Activated T-cell treated with anti-CD3 and anti-CD28 coated beads for 1 hour (primary cell): ENCODE measurements at regions not wholly inside any gene's neighbourhood (a gene's known extent, or its start where the extent isn't known, plus 50 kb on each side); places are given as distances from the start of the nearest gene placed in this dataset.

Experiments used
- DNase-seq: peaks from one replicate; pipeline ENCODE4 v3.0.0-alpha.2; 2020; ENCODE audit warnings: low read depth

- no peak for DNase-seq
Observed at GRCh38 chr14:51515611-51516010, 136.1 kb upstream of the FRMD6 start.

- DNase-seq = no peak
Observed at GRCh38 chr14:51516706-51517395, 134.9 kb upstream of the FRMD6 start.

DNA sequence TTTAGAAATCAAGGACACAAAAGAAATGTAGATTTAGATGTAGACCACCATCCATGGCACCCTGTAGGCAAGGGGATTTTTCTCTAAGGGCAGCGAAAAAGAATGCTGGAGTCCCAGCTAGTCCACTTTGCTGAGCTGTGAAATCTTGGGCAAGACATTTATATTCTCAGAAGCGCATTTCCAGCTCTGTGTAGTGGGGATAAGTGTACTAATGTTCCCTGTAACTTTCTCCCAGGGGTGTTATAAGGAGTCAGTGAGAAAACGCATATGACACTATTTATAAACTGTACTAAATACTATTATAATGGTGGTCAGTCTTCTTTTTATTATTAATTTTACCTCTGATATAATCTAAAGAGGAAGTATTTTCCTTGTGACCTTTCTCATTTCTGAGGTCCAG is 133.4 kb upstream of the FRMD6 start:
- no peak for DNase-seq

DNA sequence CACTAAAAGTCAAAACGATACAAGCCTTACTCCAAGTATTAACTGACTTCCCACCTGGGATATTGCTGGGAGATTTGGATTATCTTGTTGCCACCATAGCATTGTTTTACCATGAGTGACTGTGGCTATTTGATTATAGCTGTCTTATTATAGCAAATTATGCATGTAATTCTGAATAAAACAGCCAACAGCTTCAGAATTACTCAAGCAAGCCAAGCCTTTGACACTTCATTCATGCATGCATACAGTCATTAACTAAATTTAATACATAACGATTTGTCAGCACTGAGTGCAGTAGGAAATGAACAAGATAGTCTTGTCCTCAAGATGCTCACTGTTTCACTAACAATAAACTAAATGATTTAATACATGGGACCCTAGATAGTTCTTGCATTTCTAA is 133.0 kb upstream of the FRMD6 start:
- DNase-seq = no peak

- DNase-seq = no peak
Observed at GRCh38 chr14:51520087-51520486, 131.6 kb upstream of the FRMD6 start.

DNA sequence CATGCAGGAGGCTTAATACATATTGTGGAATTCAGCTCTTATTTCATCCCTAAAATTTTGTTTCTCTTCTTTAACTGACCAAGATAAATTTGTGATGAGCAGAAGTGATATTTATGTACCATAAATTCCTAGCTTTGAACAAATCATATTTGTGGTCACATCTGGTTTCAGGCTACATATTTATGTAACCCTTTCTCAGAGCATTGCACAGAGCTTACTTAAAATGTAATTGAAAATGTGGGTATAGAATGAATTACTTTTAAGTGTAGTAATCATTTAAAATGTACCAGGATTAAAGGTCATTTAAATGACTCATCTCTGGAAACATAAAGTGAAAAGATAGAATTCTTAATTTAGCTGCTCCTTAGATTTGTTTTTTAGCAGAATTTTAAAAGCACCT is 129.9 kb upstream of the FRMD6 start:
- DNase-seq = no peak

GRCh38 chr14:51523243-51523642 is 128.5 kb upstream of the FRMD6 start:
- no peak for DNase-seq

DNA sequence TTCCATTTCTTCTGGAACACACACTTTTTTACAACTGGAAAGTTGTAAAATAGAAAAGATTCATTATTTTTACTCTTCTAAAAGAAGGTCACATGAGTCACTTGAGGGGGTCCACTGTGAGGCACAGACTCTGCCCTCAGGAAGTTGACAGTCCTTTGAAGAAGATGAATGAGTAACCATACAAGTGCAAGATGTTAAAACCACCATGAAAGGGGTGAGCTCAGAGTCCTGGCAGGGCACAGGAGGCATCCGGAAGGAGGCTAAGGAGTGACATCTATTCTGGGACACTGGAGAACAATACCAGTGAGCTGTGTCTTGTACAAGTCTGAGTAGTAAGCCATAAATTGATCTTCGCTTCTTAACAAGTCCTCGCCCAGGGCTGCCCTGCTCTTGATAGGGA is 126.0 kb upstream of the FRMD6 start:
- DNase-seq = no peak

GRCh38 chr14:51527073-51527472 is 124.6 kb upstream of the FRMD6 start:
- no peak for DNase-seq

GRCh38 chr14:51529736-51530135 is 122.0 kb upstream of the FRMD6 start:
- DNase-seq = no peak

- DNase-seq = no peak
Observed at GRCh38 chr14:51533160-51533559, 118.5 kb upstream of the FRMD6 start.

DNA sequence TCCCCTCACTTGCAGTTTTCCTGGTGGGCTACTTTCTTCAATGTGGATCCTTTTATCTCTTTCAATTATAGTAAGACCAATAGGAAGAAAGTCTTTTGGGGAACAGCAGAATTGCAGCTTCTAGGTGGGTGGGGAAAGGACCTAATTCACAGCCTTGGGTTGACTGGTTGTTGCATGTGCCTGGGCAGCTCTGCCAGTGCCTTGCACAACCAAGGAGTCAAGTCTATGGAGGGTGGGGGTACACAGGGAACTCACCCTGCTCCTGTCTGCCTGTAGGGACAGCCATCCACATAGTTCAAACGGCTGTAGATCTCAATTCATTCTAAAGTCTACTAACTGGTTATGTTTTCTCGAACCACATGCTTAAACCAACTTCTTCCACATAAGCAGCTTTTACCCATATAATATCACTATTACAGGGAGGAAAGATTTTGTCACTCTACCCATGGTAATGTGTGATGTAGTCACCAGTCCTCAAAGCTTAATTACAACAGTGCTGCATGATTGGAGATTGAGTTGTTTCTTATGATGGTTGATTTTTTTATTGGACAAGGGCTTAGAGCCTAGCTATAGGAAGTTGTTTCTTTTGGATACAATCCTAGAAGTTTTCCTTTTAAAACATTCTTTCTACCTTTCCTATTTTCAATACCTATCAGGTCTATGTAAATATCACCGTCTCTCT is 117.7 kb upstream of the FRMD6 start:
- no peak for DNase-seq

DNA sequence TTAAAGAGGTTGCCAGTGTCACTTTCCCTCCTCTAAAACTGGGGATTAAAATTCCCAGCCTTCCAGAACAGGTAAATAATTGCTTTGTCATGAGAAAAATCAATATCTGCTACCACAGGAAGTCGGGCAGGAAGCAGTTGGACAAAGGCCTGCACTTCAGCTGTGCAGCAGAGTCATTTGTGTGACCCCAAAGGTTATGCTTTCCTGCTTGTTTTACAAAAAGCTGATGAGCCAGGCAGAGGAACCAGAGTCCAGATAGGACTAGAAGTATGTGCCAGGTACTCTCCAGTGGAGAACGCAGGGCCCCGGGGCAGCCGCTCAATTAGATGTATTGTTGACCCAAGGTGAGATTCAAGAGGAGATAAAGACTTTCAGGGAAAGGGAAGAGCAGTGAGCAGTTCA is 117.1 kb upstream of the FRMD6 start:
- no peak for DNase-seq

GRCh38 chr14:51535443-51536044 is 116.2 kb upstream of the FRMD6 start:
- no peak for DNase-seq

DNA sequence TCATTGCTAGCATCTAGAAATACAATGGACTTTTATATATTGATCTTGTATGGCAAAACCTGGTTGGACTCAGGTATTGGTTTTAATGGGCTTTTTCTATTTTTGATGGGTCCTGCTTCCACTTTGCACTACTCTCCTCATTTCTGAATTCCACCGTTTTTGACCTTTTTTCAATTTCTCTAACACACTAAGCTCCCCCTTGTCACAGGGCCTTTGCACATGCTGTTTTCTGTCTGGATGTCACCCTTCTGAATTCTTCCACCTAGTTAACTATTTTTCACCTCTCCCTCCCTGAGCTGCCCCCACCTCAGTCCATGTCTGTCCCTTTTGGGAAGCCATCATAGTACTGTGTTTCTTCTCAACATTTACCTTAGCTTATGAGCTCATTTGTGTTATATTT is 112.7 kb upstream of the FRMD6 start:
- no peak for DNase-seq

DNA sequence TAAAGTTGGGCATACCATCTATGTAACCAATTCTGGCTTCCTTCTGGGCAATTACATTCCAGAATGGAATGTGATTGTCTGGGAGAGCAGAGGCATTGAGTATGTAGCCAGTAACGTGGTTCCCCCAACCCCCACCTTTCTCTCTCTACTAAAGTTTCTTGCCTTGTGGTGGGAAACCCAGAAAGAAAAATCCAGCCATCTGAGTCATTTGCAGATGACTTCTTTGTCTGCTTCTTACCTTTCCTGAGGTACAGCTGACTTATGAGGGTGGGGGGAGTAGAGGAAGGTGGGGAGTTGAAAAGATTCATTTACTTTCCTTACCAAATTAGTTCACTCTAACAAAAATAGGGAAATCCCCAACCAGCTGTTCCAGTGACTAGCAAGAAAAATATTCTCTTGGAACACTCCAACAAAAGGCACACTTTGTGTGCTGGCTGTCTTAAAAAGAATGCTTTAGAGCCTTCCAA is 112.1 kb upstream of the FRMD6 start:
- no peak for DNase-seq

DNA sequence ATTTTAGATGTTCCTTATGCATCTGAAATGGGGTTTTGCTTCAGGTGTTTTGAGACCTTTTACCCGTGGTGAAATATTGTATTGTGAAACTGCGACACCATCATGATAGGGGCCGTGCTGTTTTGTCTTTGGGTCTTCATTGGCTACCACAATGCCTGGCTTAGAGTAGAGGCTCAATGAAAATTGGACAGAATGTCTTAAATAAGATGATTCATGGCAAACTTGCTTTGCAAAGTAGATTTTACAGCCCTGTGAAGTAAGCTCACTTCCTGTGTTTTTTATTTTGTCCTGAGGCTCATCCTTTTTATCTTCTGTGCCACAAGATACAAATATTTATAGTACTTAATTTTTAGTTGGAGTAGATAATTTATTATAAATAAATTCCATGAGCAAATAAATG is 111.3 kb upstream of the FRMD6 start:
- DNase-seq = no peak

GRCh38 chr14:51544471-51544870 is 107.2 kb upstream of the FRMD6 start:
- DNase-seq = no peak

DNA sequence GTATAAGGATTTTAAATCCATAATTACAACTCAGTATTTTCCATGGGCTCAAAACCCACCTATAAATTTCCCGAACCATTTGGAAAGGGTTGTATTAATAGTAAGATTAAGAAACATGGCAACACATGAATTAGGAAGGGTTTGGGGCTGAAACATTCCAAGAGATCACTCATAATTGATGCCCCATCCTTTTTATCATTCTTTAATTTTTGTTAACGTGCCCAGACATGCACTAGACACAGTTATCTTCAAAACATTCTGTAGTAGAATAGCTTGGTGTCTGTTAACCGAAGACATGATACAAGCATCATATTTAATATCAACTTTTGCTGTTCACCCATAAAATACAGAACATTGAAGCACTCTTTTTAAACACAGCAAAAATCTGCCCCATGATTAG is 106.8 kb upstream of the FRMD6 start:
- DNase-seq = no peak

- DNase-seq = no peak
Observed at GRCh38 chr14:51545396-51545795, 106.3 kb upstream of the FRMD6 start.

DNA sequence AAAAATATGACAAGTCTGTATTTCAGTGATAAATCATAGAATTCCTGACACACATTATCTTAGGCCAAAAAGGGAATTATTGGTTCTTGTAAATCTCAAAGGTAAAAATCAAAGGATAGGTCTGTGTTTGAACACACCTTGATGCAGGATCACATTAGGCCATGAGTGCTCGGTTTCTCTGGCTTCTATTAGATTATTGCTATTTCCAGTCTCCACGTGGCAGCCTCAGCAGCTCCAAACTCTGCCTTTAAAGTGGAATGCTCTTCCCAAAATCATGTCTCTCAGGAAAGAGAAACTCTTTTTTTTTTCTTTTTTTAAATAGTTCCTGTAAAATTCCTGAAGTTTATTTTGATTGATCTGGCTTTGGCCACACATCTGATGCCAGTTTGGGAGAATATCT is 105.6 kb upstream of the FRMD6 start:
- no peak for DNase-seq

GRCh38 chr14:51546603-51547258 is 105.0 kb upstream of the FRMD6 start:
- DNase-seq = no peak

- DNase-seq = no peak
Observed at GRCh38 chr14:51547260-51547659, 104.5 kb upstream of the FRMD6 start.
